ENCODE measurements at regions not wholly inside any gene's neighbourhood (a gene's known extent, or its start where the extent isn't known, plus 50 kb on each side); places are given as distances from the start of the nearest gene placed in this dataset.
"Not testable (repeated sequence)": the region's sequence is repeated elsewhere in the genome, so short reads cannot be mapped to it uniquely, and the experiment has no call there.

GRCh38 chr5:162603443-162604070 lies 536.0 kb downstream of the GABRG2 start:
- Mint-ChIP-seq H3K36me3 (ENCODE audit: low read depth) (peaks cover 3% of the 10 kb centered on the region), H3K27ac (ENCODE audit: unreplicated experiment) (no peak overlapping the region), H3K4me3 (no peak overlapping the region), H3K4me1 (no peaks in the 10 kb centered on the region), H3K27me3 (ENCODE audit: low read depth) (no peaks in the 10 kb centered on the region), H3K9me3 (peaks cover 2% of the 10 kb centered on the region)
- TF ChIP-seq CTCF (conservative IDR thresholded peaks at IDR 0.05), result no peak
- no peak for DNase-seq (ENCODE audit: low read depth, low spot score)

- Mint-ChIP-seq H3K4me3 (no peak overlapping the region), H3K27me3 (ENCODE audit: low read depth) (no peaks in the 10 kb centered on the region), H3K4me1 (no peaks in the 10 kb centered on the region), H3K9me3 (no peaks in the 10 kb centered on the region), H3K27ac (ENCODE audit: unreplicated experiment) (no peak overlapping the region), H3K36me3 (ENCODE audit: low read depth) (no peaks in the 10 kb centered on the region)
- TF ChIP-seq CTCF (conservative IDR thresholded peaks at IDR 0.05), result peak; percentile 59
- DNase-seq (ENCODE audit: low read depth, low spot score), result no peak
Observed at GRCh38 chr5:162607879-162608278, 540.3 kb downstream of the GABRG2 start.

GRCh38 chr5:162621726-162622263 lies 554.2 kb downstream of the GABRG2 start:
- H3K36me3 Mint-ChIP-seq (ENCODE audit: low read depth); H3K9me3 Mint-ChIP-seq; H3K4me3 Mint-ChIP-seq; DNase-seq (ENCODE audit: low read depth, low spot score); H3K4me1 Mint-ChIP-seq; H3K27me3 Mint-ChIP-seq (ENCODE audit: low read depth); H3K27ac Mint-ChIP-seq (ENCODE audit: unreplicated experiment): not testable (repeated sequence)

- peaks cover 7% of the 10 kb centered on the region for H3K36me3 Mint-ChIP-seq (ENCODE audit: low read depth)
- peaks cover 8% of the 10 kb centered on the region for H3K9me3 Mint-ChIP-seq
- TF ChIP-seq CTCF (conservative IDR thresholded peaks at IDR 0.05), result no peak
- H3K4me3 Mint-ChIP-seq, result no peak overlapping the region
- no peak overlapping the region for H3K27ac Mint-ChIP-seq (ENCODE audit: unreplicated experiment)
- H3K4me1 Mint-ChIP-seq, result no peaks in the 10 kb centered on the region
- no peak for DNase-seq (ENCODE audit: low read depth, low spot score)
- no peaks in the 10 kb centered on the region for H3K27me3 Mint-ChIP-seq (ENCODE audit: low read depth)
Observed at GRCh38 chr5:162624110-162624509, 556.5 kb downstream of the GABRG2 start.

- Mint-ChIP-seq H3K27ac (ENCODE audit: unreplicated experiment) (no peak overlapping the region), H3K9me3 (peaks cover 8% of the 10 kb centered on the region), H3K4me1 (peaks cover 8% of the 10 kb centered on the region), H3K36me3 (ENCODE audit: low read depth) (peaks cover 8% of the 10 kb centered on the region), H3K27me3 (ENCODE audit: low read depth) (no peaks in the 10 kb centered on the region), H3K4me3 (no peak overlapping the region)
- TF ChIP-seq CTCF (conservative IDR thresholded peaks at IDR 0.05), result no peak
- DNase-seq (ENCODE audit: low read depth, low spot score), result no peak
Observed at GRCh38 chr5:162637481-162637880, 569.9 kb downstream of the GABRG2 start.

- H3K27ac Mint-ChIP-seq (ENCODE audit: unreplicated experiment), result no peak overlapping the region
Observed at GRCh38 chr5:162638849-162639248, 571.3 kb downstream of the GABRG2 start.

More at GRCh38 chr5:162638849-162639248, 571.3 kb downstream of the GABRG2 start:
- peaks cover 8% of the 10 kb centered on the region for H3K36me3 Mint-ChIP-seq (ENCODE audit: low read depth)
- no peak for DNase-seq (ENCODE audit: low read depth, low spot score)
- H3K4me3 Mint-ChIP-seq, result no peak overlapping the region
- no peak for TF ChIP-seq CTCF (conservative IDR thresholded peaks at IDR 0.05)
- peaks cover 8% of the 10 kb centered on the region for H3K4me1 Mint-ChIP-seq
- no peaks in the 10 kb centered on the region for H3K27me3 Mint-ChIP-seq (ENCODE audit: low read depth)
- peaks cover 8% of the 10 kb centered on the region for H3K9me3 Mint-ChIP-seq
